GM21825 (cell line): ENCODE measurements at regions not wholly inside any gene's neighbourhood (a gene's known extent, or its start where the extent isn't known, plus 50 kb on each side); places are given as distances from the start of the nearest gene placed in this dataset.
A peak's percentile ranks its signal among the peaks of the same experiment; 100 is the strongest.
"Not testable (repeated sequence)": the region's sequence is repeated elsewhere in the genome, so short reads cannot be mapped to it uniquely, and the experiment has no call there.

Source experiments
- ATAC-seq: cut with Tn5 transposase; IDR thresholded peaks from one replicate; pipeline ENCODE4 v1.9.1; 2021; ENCODE audit warnings: mild to moderate bottlenecking, moderate library complexity; ENCODE audit not compliant: unreplicated experiment

DNA sequence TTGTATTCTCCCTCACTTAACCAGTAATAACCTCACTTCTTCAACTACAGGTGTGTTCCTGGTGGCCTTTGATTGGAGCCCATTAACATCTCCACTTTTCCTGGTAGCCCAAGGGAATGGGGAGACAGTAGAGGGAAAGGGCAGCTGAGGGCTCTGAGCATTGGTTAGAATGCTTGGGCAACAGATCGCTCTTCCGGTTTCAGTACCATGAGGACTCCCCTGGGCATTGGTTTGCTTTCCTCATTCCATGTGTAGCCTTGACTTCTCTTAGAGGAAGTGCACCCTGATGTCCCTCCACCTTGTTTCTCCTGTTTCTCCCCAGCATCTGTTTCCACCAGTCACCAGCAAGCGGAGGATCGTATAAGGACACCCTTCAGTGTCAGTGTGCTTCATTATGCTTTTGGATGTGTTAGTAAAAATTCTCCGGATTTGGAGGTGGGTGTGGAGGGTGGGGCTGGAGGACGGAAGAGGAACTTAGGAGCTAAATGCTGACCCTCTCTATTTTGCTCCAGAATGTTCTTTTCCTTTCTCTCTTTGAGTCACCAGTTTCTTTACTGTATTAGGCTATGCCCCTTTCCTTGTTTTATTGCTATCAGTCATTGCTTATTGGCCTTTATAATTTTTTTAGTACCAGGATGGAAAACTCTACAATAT lies 50.6 kb upstream of the ZNG1B start:
- ATAC-seq = not testable (repeated sequence)

GRCh38 chr2:113379621-113380020 lies 57.9 kb upstream of the ZNG1B start:
- ATAC-seq = not testable (repeated sequence)

DNA sequence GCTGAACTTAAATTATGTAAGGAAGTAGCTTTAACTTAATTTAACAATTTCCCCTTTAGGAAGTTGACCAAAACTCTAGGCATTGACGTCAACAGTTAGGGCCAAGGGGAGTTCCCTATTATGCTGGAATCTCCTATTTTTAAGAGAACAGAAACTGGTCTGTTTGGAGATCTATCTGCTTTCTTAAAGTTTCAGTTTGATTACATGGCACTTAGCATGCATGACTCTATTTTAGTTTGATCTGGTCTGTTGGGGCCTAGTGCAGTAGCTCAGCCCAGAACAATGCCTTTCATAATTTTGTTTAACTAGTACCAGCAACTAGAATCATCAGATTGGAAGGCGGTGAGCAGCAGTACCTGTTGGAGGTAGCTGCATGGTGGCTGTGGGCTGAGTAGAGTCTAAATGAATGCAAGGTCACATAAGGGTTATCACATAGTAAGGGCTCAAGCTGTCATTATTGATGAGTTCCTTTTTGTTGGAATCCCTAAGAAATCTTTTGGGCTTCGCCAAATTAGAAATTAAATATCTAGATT lies 60.5 kb upstream of the ZNG1B start:
- ATAC-seq = peak; percentile 89

DNA sequence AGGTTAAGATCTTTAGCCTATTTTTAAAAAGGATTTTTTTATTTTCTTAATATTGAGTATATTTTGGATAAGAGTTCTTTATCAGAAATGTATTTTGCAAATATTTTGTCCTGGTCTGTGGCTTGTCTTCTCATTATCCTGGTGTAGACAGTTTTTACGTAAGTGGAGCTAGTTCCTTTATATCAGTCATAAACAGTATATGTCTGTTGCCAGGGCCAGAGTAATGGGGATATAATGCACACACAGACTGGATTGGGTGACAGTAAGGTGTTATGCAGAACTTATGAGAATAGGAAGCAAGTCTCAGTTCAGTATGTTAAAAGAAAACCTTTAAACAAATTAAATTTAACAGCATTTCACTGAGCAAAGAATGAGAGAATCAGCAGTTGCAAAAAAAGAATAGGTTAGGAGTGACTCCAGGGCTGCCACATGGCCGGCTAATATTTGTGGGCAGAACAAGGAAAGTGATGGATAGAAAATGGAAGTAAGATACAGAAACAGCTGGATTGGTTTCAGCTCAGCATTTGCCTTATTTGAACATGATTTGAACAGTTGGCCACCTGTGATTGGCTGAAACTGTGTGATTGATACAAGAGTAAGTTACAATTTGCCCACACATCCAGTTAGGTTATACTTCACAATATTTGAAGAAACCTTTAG lies 61.1 kb upstream of the ZNG1B start:
- ATAC-seq = no peak

- not testable (repeated sequence) for ATAC-seq
Measured at GRCh38 chr2:113374857-113375256, 62.6 kb upstream of the ZNG1B start.

- not testable (repeated sequence) for ATAC-seq
Measured at GRCh38 chr2:113372258-113372834, 65.1 kb upstream of the ZNG1B start.

DNA sequence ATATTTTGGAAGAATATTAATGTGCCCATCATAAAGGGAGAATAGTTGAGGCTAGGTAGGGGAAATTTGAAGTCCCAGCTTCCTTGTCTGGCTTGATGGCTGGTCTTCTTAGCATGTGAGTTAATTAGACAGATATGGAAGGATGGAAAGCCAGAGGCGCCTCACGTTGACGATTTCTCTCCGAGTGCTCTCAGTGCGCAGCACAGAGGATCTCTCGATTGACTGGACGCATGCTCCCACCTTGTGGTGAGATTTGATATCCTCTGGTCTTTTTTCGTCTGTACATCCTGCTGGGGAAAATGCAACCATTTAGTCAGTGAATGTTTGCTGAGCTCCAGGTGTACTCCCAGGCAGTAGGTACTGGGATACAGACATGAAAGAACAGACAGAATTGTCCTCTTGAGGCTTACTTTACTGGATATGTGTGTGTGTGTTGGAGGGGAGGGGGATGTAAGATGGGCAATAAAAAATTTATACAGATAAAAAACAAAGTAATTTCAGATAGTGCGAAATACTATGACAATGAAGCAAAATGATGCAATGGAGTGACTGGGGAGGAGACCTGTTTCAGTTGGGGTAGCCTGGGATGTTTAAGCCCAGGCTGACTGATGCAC lies 66.9 kb upstream of the ZNG1B start:
- ATAC-seq = no peak

DNA sequence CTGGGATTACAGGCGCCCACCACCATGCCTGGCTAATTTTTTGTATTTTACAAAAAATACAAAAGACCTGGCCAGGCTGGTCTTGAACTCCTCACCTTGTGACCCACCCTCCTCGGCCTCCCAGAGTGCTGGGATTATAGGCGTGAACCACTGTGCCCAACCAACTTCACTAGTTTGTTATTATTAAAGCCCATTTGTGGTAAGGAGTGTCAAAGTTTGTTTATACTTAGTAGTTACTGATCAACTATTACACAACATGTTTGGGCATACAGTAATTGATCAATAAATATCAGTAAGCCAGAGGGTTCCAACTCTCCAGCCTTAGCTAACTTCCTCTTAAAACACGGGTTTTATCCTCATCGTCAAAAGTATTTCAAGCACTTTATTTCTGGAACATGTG lies 67.5 kb upstream of the ZNG1B start:
- no peak for ATAC-seq

DNA sequence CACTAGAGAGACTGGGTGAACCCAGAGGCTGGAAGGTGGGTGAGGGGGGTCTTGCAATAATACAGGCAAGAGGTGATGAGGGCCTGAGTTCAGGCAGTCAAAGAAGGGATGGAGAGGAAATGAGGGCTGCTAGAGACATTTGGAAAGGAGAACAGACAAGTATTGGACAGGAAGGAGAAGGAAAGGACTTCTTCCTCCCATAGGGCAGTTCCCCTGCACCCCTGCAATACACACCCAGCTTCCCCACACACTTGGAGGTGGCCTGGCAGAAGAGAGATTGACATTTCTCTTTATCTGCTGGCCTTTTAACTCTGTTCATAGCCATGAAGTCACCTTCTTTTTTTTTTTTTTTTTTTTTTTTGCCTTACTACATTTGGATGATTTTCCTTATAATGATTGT lies 68.9 kb upstream of the ZNG1B start:
- ATAC-seq = not testable (repeated sequence)

DNA sequence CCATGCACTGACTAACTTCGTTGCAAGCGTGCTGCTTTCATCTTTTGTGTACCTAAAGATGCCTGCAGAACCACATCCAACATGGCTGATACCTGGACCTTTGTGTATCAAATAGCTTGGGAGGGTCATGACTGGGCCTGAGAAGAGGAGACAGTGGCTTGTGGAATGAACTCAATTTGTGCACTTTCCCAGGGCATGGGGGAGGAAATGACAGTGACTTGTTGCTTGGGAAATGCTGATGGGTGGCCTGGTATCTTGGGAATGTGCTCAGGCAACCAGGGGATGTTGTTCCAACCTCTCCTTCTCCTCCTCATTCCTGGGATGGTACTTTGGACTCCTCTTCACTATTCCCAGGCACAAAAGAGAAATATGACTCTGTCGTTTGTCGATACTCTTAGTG lies 70.7 kb upstream of the ZNG1B start:
- not testable (repeated sequence) for ATAC-seq

DNA sequence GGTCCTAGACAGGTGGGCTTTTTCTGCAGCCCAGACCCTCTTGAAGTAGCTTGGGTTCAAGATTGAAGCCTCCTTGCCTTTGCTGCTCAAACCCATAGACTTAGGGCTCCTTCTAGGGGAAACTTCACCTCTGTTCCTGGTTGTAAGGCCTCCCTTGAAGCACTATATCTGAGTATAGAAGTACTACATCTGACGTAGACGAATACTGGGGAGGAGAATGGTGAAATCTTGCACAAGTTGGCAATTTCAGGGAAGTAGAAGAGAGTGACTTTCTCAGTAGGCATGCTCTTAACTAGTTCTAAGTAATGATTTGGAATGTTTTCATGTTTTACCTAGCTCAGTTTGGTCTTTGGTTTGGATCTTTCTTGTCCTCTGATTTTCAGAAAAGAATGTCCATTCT lies 71.7 kb upstream of the ZNG1B start:
- not testable (repeated sequence) for ATAC-seq

DNA sequence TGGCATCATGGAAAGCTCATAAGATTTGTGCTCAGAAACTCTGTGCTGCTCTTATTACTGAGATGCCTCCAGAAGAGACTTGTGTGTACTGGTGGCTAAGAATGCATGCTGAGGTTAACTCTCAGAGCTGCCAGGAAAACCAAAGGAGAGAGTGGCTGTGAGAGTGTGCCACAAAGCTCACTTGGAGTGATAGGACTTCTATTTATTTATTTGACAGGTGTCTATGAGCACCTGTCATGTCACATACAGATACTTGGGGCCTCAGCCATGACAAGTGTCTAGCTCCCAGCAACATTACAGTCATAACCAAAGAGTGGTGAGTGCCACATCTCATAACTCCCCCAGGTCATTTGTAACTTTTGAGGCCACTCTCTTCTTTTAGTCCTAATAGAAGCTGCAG lies 72.2 kb upstream of the ZNG1B start:
- ATAC-seq = not testable (repeated sequence)

GRCh38 chr2:113361051-113361450 lies 76.4 kb upstream of the ZNG1B start:
- ATAC-seq = no peak

DNA sequence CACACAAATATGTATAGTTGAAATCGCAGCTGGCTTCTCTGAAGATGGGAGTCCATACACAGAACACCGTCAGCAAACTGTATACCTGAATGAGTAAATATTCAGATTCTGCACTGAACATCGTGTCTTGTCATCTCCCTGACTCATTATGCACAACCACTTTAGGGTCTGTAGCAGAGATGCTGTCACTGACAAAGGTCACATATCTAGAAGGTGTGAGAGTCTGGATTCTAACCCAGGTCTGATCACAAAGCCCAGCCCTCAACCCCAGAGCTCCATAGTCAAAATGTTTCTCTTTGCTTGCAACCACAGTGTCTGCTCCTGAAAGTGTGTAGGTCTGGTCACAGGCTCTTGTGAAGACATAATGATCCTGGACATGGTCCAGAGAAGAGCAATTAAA lies 78.3 kb upstream of the PAX8 start:
- ATAC-seq = no peak

GRCh38 chr2:113356284-113356683 lies 77.6 kb upstream of the PAX8 start:
- not testable (repeated sequence) for ATAC-seq

- not testable (repeated sequence) for ATAC-seq
Measured at GRCh38 chr2:113355339-113356015, 76.8 kb upstream of the PAX8 start.

- ATAC-seq = no peak
Measured at GRCh38 chr2:113351375-113352355, 72.9 kb upstream of the PAX8 start.

- not testable (repeated sequence) for ATAC-seq
Measured at GRCh38 chr2:113343800-113344199, 65.1 kb upstream of the PAX8 start.

GRCh38 chr2:113342650-113343049 lies 63.9 kb upstream of the PAX8 start:
- ATAC-seq = no peak

- ATAC-seq = not testable (repeated sequence)
Measured at GRCh38 chr2:113341870-113342253, 63.1 kb upstream of the PAX8 start.
